ENCODE measurements at regions not wholly inside any gene's neighbourhood (a gene's known extent, or its start where the extent isn't known, plus 50 kb on each side); places are given as distances from the start of the nearest gene placed in this dataset.

GRCh38 chr13:48600374-48601364 is 53.1 kb upstream of the CYSLTR2 start:
- TF ChIP-seq CTCF (IDR thresholded peaks at IDR 0.05 in 8 of 11, conservative IDR thresholded peaks at IDR 0.05 in 3 of 11) (no peak), POLR2AphosphoS5 (IDR thresholded peaks at IDR 0.05) (no peak)
